CD4-positive, alpha-beta T cell (primary cell): ENCODE measurements at regions not wholly inside any gene's neighbourhood (a gene's known extent, or its start where the extent isn't known, plus 50 kb on each side); places are given as distances from the start of the nearest gene placed in this dataset.

Experiments
- ATAC-seq: fragments of 200-7000 bp; cut with Tn5 transposase; one replicate; pipeline ENCODE4 v1.10.0; 2022; ENCODE audit warnings: mild to moderate bottlenecking; ENCODE audit not compliant: poor library complexity
- CTCF ChIA-PET: fragments of 350-600 bp; sonication (Branson Sonifier 250); formaldehyde crosslinking; loops from one replicate; lab custom pipeline; 2021; ENCODE audit warnings: antibody characterized with exemption, inconsistent platforms; lab: Charles Lee
- POLR2A ChIA-PET: fragments of 350-600 bp; sonication (Branson Sonifier 250); formaldehyde crosslinking; loops from one replicate; lab custom pipeline; 2021; ENCODE audit warnings: antibody characterized with exemption, inconsistent platforms; lab: Charles Lee
- DNase-seq, 14 experiments: peaks; one replicate each; pipeline ENCODE4 v3.0.0-alpha.2; 2013 to 2020; ENCODE audit warnings: mixed read lengths in 2 of 14
- H3K27ac ChIP-seq, 2 donors: one replicate each; pipeline versions ENCODE4 v1.5.1 to v1.7.0; 2013; ENCODE audit warnings: low read length in 2 of 2, low read depth in 1 of 2, mild to moderate bottlenecking in 1 of 2
- H3K27me3 ChIP-seq, 2 experiments: 1 replicate in 1 of 2; 2 replicates in 1 of 2; pipeline versions ENCODE4 v1.6.1 to v1.7.0; 2013; ENCODE audit warnings: low read length in 2 of 2, control low read depth in 1 of 2, mild to moderate bottlenecking in 1 of 2, moderate library complexity in 1 of 2; ENCODE audit not compliant: insufficient read depth in 2 of 2, control insufficient read depth in 1 of 2
- H3K36me3 ChIP-seq: one replicate; pipeline ENCODE4 v1.6.1; 2013; ENCODE audit warnings: low read length, control low read depth; ENCODE audit not compliant: insufficient read depth
- H3K4me1 ChIP-seq: one replicate; pipeline ENCODE4 v1.6.1; 2013; ENCODE audit warnings: low read length, control low read depth; ENCODE audit not compliant: insufficient read depth
- H3K4me3 ChIP-seq: one replicate; pipeline ENCODE4 v1.5.1; 2013; ENCODE audit warnings: mild to moderate bottlenecking, low read length, moderate library complexity
- H3K9me3 ChIP-seq, 2 experiments: 1 replicate in 1 of 2; 2 replicates in 1 of 2; pipeline versions ENCODE4 v1.6.1 to v1.7.0; 2013; ENCODE audit warnings: low read length in 2 of 2, mild to moderate bottlenecking in 2 of 2, control low read depth in 1 of 2, moderate library complexity in 1 of 2; ENCODE audit not compliant: control insufficient read depth in 1 of 2, insufficient read depth in 1 of 2
- H3K27ac Mint-ChIP-seq: one replicate; pipeline ENCODE4 v1.8.0; 2020; ENCODE audit warnings: mixed read lengths
- H3K27me3 Mint-ChIP-seq: one replicate; pipeline ENCODE4 v1.8.0; 2021; ENCODE audit warnings: mixed read lengths
- H3K36me3 Mint-ChIP-seq: one replicate; pipeline ENCODE4 v1.8.0; 2021; ENCODE audit warnings: low read depth, mixed read lengths
- H3K4me1 Mint-ChIP-seq: one replicate; pipeline ENCODE4 v1.8.0; 2021; ENCODE audit warnings: low read depth, mixed read lengths
- H3K4me3 Mint-ChIP-seq: one replicate; pipeline ENCODE4 v1.8.0; 2020; ENCODE audit warnings: mild to moderate bottlenecking, mixed read lengths
- H3K9me3 Mint-ChIP-seq: one replicate; pipeline ENCODE4 v1.8.0; 2020; ENCODE audit warnings: mixed read lengths
- intact Hi-C, 2 experiments: fragments of 100-400 bp; cut with DNase I in 1 of 2; cut with micrococcal nuclease in 1 of 2; formaldehyde crosslinking; loops; one replicate each; pipeline versions ENCODE4 v1.15.1 to v1.9.0; 2023 to 2025; cut with DNase I, micrococcal nuclease
- TF ChIP-seq, protein P1 (sequence below): fragments of 200-600 bp; IDR thresholded peaks from one replicate; pipeline ENCODE4 v1.8.0; 2022; ENCODE audit warnings: antibody characterized with exemption, mild to moderate bottlenecking

DNA sequence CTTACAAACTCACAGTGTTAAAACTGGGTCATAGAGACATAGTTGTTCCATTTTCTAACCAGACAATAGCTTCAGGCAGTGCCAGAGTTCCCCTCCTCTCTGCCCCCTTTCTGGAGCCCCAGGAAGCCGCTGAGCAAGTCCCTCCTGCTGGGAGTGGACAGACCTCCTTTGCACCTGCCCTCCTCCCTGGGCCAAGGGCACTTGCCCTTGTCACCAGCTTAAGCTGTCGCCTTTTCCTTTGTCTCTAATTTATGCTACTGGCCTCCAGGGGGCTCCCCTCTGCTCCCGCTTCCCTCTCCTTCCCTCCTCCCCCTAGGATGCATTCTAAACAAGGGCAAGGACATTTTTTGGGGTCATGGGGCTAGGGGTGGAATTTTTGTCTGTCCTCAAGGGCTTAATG is 182.4 kb downstream of the MIS18A start:
- no peaks in the 10 kb centered on the region for H3K36me3 ChIP-seq
- no peaks in the 10 kb centered on the region for H3K4me1 ChIP-seq
- ChIA-PET CTCF (no interaction called here), POLR2A (no interaction called here)
- intact Hi-C loops: no loop called here
- ATAC-seq (no peak), DNase-seq (no peak)
- TF ChIP-seq, protein P1, sequence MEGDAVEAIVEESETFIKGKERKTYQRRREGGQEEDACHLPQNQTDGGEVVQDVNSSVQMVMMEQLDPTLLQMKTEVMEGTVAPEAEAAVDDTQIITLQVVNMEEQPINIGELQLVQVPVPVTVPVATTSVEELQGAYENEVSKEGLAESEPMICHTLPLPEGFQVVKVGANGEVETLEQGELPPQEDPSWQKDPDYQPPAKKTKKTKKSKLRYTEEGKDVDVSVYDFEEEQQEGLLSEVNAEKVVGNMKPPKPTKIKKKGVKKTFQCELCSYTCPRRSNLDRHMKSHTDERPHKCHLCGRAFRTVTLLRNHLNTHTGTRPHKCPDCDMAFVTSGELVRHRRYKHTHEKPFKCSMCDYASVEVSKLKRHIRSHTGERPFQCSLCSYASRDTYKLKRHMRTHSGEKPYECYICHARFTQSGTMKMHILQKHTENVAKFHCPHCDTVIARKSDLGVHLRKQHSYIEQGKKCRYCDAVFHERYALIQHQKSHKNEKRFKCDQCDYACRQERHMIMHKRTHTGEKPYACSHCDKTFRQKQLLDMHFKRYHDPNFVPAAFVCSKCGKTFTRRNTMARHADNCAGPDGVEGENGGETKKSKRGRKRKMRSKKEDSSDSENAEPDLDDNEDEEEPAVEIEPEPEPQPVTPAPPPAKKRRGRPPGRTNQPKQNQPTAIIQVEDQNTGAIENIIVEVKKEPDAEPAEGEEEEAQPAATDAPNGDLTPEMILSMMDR: no peak
- Mint-ChIP-seq H3K36me3 (no peaks in the 10 kb centered on the region), H3K9me3 (no peaks in the 10 kb centered on the region), H3K4me1 (no peaks in the 10 kb centered on the region), H3K27me3 (peaks cover 22% of the 10 kb centered on the region), H3K4me3 (no peak overlapping the region), H3K27ac (no peak overlapping the region)
- no peak overlapping the region for H3K4me3 ChIP-seq
- no peak overlapping the region for H3K27ac ChIP-seq
- peaks cover 0 to 9% of the 10 kb centered on the region in 2 experiments for H3K9me3 ChIP-seq
- H3K27me3 ChIP-seq: peaks cover 0 to 4% of the 10 kb centered on the region in 2 experiments

DNA sequence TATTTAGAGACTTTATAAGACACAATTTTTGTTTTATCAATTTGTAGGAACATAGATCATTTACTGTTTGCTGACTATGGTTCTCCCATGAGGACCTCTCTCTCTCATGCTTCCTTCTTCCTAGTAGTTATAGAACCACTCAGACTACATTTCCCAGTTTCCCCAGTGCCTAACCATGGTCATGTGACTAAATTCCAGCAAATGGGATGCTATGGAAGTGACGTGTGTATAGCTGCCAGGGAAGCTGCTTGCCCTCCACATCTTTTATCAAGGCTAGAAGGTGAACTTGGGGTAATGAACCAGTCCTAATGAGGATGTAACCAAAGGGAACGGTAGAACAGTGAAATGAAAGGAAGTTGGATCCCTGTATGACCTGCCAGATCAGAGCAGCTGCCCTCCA is 184.0 kb downstream of the MIS18A start:
- H3K4me1 ChIP-seq: no peaks in the 10 kb centered on the region
- TF ChIP-seq, protein P1: no peak
- H3K36me3 Mint-ChIP-seq: no peaks in the 10 kb centered on the region
- H3K27me3 ChIP-seq: peaks cover 0 to 4% of the 10 kb centered on the region in 2 experiments
- no peaks in the 10 kb centered on the region for H3K4me1 Mint-ChIP-seq
- DNase-seq (no peak), ATAC-seq (no peak)
- CTCF ChIA-PET: no interaction called here
- H3K9me3 Mint-ChIP-seq: no peaks in the 10 kb centered on the region
- no peaks in the 10 kb centered on the region for H3K36me3 ChIP-seq
- intact Hi-C loops: no loop called here
- H3K27me3 Mint-ChIP-seq: peaks cover 26% of the 10 kb centered on the region
- H3K4me3 Mint-ChIP-seq: no peak overlapping the region
- POLR2A ChIA-PET: no interaction called here
- H3K27ac ChIP-seq: no peak overlapping the region
- no peak overlapping the region for H3K27ac Mint-ChIP-seq
- no peak overlapping the region for H3K4me3 ChIP-seq
- H3K9me3 ChIP-seq: peaks cover 0 to 9% of the 10 kb centered on the region in 2 experiments

DNA sequence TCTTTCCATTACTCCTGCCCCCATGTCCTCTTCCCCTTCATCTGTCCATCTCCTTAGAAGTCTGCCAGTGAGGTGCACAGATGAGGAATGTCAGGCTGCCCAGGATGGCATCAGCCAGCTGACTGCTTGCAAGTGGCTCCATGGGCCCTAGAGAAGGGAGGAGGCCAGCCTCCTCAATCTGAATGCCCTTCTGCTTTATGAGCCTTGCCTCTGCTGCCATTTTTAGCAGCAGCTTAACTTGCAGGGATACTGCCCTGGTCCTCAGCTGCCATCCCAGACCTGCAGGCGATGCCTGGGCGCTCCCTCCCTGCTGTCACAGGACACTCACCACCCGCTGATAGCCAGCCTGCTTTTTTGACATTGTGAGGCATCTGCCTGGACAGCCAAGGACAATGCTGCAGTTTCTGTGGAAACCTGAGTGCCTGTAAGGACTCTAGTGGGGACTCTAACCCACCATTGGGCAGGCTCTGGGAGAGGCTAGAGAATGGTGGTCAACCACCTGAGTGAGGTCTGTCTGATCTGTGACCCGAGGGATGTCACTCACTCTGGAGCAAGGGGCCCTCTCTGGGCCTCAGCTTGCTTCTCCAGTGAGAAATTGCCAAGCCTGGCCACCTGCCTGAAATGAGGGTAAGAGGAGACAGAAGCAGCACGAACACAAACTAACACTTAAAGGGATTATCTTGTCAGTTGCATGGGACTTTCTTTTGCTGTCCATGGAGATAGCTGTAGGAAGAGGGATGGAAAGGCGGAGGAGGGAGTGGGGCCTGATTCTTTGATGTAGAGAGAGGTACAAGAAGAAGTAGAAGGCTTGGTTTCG is 185.0 kb downstream of the MIS18A start:
- Mint-ChIP-seq H3K27me3 (peaks cover 29% of the 10 kb centered on the region), H3K4me3 (no peak overlapping the region), H3K9me3 (no peaks in the 10 kb centered on the region), H3K27ac (no peak overlapping the region), H3K4me1 (no peaks in the 10 kb centered on the region), H3K36me3 (no peaks in the 10 kb centered on the region)
- no peak overlapping the region for H3K27ac ChIP-seq
- DNase-seq (no peak), ATAC-seq (no peak)
- no peak overlapping the region for H3K4me3 ChIP-seq
- POLR2A ChIA-PET: no interaction called here
- TF ChIP-seq, protein P1: no peak
- peaks cover 0 to 4% of the 10 kb centered on the region in 2 experiments for H3K27me3 ChIP-seq
- H3K4me1 ChIP-seq: no peaks in the 10 kb centered on the region
- intact Hi-C loops: no loop called here
- H3K9me3 ChIP-seq: peaks cover 0 to 9% of the 10 kb centered on the region in 2 experiments
- CTCF ChIA-PET: no interaction called here
- H3K36me3 ChIP-seq: no peaks in the 10 kb centered on the region
